HuH-7.5 (cell line): ENCODE measurements at regions not wholly inside any gene's neighbourhood (a gene's known extent, or its start where the extent isn't known, plus 50 kb on each side); places are given as distances from the start of the nearest gene placed in this dataset.

Source experiments
- DNase-seq: peaks from one replicate; pipeline ENCODE4 v3.0.0; 2011; ENCODE audit warnings: low spot score

GRCh38 chr18:45488645-45489044 is 126.6 kb upstream of the SLC14A2 start:
- DNase-seq: no peak

DNA sequence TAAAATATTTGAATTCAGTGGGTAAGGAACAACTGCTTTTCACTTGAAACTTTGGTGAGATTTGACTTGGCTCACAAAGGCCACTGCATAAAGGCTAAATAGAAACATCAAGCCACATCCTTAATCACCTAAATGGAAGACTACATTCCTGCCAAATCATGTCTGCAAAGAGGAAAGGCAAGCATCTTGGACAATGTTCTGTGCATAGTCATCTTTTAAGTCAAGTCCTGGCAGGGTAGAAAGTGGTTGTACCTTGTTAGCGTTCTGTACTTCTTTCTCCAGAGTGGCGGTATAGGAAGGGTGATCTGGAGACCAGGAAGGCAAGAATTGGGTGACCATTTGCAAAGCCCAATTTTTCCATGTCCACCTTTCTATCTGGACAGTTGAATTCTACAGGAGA is 121.4 kb upstream of the SLC14A2 start:
- DNase-seq: no peak

- DNase-seq: no peak
Observed at GRCh38 chr18:45494811-45495210, 120.5 kb upstream of the SLC14A2 start.

DNA sequence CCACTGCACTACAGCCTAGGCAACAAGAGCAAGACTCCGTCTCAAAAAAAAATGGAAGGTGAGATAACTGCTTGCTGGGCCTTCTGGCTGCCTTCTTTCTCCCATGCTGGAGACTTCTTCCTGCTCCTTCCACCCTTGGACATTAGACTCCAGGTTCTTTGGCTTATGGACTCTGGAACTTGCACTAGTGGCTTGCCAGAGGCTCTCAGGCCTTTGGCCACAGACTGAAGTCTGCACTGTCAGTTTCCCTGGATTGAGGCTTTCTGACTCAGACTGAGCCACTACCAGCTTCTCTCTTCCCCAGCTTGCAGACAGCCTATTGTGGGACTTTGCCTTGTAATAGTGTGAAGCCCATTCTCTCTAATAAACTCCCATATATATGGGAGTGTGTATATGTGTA is 118.5 kb upstream of the SLC14A2 start:
- DNase-seq: no peak

DNA sequence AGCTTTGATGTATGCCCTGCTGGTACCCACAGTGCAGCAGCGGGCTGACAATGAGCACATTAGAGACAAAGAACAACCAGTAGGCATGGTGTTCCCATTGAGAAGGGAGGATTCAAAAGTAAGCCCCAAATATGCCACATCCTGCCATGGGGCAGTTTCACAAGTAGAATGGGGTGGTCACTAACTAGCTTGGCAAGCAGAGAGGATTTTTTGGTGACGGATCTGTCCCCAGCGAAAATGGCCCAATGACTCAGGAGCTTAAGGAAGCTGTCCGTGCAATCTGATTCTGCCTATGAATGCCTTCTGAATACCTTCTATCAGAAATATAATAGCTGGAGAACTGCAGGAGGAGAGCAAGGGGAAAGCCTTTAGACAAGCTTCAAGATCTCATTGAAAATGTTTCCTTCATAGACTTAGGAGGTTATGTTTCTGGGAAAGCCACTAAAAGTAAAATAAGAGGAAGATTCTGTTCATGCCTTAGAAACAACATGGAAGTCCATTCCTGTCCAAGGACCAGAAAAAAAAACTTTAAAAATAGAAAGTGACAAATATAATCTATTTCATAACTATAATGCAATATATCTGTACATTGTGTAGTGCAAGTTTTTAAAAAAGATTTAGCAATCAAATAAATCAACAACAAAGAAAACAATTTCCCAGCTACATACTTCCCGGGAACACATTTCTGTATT is 117.5 kb upstream of the SLC14A2 start:
- DNase-seq: no peak

DNA sequence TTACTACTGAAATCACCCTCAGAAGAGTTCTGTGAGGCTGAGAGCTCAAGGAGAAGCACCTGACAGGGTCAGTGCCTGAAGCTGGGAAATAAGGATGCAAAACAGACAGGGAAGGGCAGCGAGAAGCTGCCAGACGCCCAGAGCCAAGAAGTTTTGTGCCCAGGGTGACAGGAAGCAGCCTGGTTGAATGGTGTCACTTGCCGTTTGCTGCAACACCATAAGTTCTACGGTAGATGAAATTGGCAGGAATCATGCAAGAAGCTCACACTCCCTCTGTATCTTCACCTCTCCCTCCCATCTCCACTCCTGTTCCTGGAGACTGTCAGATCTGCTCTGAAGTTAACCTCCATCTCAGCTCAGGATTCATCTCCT is 117.0 kb upstream of the SLC14A2 start:
- no peak for DNase-seq

- DNase-seq: no peak
Observed at GRCh38 chr18:45503990-45504389, 111.3 kb upstream of the SLC14A2 start.

DNA sequence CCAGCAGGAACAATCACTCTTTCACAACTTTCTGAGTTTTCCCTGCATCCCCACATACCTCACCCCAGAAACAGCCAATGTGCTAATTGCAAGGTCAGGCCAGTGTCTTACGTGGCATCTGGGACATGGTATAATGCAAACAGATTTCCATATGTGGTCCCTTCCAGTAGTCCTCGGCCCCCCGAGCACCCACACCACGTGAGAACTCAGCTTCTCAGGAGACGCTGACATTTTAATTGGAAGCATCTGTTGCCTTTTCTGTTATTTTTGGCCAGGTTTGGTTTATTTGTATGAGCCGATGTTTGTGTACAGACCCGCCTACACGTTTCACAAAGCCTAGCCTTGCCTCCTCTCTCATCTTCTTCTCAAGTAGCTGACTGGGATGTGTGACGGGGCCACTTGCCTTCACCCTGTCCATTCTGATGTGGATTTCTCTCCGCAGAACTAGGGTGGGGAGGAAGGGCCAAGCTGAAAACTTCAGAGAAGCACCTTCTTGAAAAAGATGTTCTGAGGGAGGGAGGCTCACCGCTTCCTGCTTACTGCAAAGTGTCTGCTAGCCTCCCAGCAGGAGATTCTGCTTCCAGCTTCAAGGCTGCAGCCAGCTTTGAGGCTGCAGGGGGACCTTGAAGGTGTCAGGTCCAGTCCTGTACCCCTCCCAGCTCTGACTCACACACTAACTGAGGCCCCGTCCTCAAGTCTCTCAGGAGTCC is 109.6 kb upstream of the SLC14A2 start:
- no peak for DNase-seq

- DNase-seq: no peak
Observed at GRCh38 chr18:45506951-45507350, 108.3 kb upstream of the SLC14A2 start.

- DNase-seq: no peak
Observed at GRCh38 chr18:45509535-45509934, 105.7 kb upstream of the SLC14A2 start.

- DNase-seq: no peak
Observed at GRCh38 chr18:45510656-45511055, 104.6 kb upstream of the SLC14A2 start.

- no peak for DNase-seq
Observed at GRCh38 chr18:45512363-45512953, 102.8 kb upstream of the SLC14A2 start.

- no peak for DNase-seq
Observed at GRCh38 chr18:45517181-45517741, 98.0 kb upstream of the SLC14A2 start.

- no peak for DNase-seq
Observed at GRCh38 chr18:45518311-45519155, 96.7 kb upstream of the SLC14A2 start.

GRCh38 chr18:45519411-45520280 is 95.6 kb upstream of the SLC14A2 start:
- no peak for DNase-seq

DNA sequence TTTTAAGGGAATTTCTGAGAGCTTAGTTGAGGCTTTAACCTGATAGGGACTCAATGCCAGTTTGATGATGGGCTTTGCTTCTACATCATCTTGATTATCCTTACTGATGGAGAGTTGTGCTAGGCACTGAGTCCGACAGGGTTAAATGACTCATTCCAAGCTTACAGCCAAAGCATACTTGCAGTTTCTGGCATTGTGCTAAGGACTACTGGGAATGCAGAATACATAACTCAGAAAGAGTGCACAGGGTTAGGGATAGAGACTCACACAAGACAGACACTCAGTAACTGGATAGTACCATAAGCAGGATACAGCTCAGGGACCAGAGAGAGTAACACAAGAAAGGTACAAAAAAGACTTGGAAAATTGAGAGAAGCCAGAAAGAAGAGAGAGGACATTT is 94.1 kb upstream of the SLC14A2 start:
- DNase-seq: no peak

GRCh38 chr18:45521777-45522176 is 93.5 kb upstream of the SLC14A2 start:
- DNase-seq: no peak

DNA sequence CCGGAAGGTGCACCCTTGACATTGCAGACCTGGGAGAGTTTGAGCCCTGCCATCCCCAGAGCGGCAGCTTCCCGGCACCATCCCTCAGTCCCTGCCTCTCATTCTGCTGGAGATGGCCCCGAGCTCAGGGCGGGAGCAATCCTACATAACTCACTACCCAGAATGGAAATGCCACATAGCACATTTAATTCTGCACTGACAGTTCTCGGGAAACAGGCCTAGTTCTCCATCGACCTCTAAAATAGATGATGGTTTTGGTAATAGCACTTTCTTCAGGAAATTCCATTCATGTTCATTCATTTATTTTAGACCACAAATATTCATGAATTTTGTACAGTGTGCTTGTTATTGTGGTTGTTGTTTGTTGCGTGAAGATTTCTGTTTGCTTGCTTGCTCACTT is 92.9 kb upstream of the SLC14A2 start:
- DNase-seq: no peak

- DNase-seq: no peak
Observed at GRCh38 chr18:45525301-45525700, 90.0 kb upstream of the SLC14A2 start.

GRCh38 chr18:45526114-45526841 is 89.0 kb upstream of the SLC14A2 start:
- no peak for DNase-seq

GRCh38 chr18:45527891-45528290 is 87.4 kb upstream of the SLC14A2 start:
- DNase-seq: no peak
